Neural cell (in vitro differentiated cells): ENCODE measurements at regions not wholly inside any gene's neighbourhood (a gene's known extent, or its start where the extent isn't known, plus 50 kb on each side); places are given as distances from the start of the nearest gene placed in this dataset.

ENCODE experiments used
- H2AFZ ChIP-seq: fragments of 200-600, 300-800 bp; sonication (generic), shearing (Covaris generic); 2 replicates; pipeline ENCODE4 v1.6.0; 2014; ENCODE audit warnings: low read depth, mild to moderate bottlenecking, antibody characterized with exemption, low read length, moderate library complexity
- H3F3A ChIP-seq: fragments of 200-600 bp; shearing (Covaris generic); 2 replicates; pipeline ENCODE4 v1.6.1; 2016; ENCODE audit warnings: mild to moderate bottlenecking, moderate library complexity, mixed read lengths, antibody characterized with exemption, low read length; ENCODE audit not compliant: insufficient read depth, poor library complexity, severe bottlenecking
- H3K27ac ChIP-seq: fragments of 200-600, 300-800 bp; sonication (generic), shearing (Covaris generic); 2 replicates; pipeline ENCODE4 v1.5.1; 2014; ENCODE audit warnings: mild to moderate bottlenecking, low read length, moderate library complexity
- H3K27me3 ChIP-seq: fragments of 300-800, 200-600 bp; sonication (generic), shearing (Covaris generic); 2 replicates; pipeline ENCODE4 v1.6.0; 2014; ENCODE audit warnings: mild to moderate bottlenecking, low read depth, low read length, moderate library complexity; ENCODE audit not compliant: insufficient read depth
- H3K36me3 ChIP-seq: fragments of 300-800, 200-600 bp; sonication (generic), shearing (Covaris generic); 2 replicates; pipeline ENCODE4 v1.5.1; 2014; ENCODE audit warnings: mild to moderate bottlenecking, antibody characterized with exemption, low read length, moderate library complexity; ENCODE audit not compliant: insufficient read depth
- H3K4me2 ChIP-seq: fragments of 300-800, 200-600 bp; sonication (generic), shearing (Covaris generic); 2 replicates; pipeline ENCODE4 v1.6.0; 2014; ENCODE audit warnings: mild to moderate bottlenecking, low read length
- H3K4me3 ChIP-seq: fragments of 300-800, 200-600 bp; sonication (generic), shearing (Covaris generic); 2 replicates; pipeline ENCODE4 v1.5.1; 2014; ENCODE audit warnings: mild to moderate bottlenecking, low read length, moderate library complexity
- H3K79me2 ChIP-seq: fragments of 200-600 bp; shearing (Covaris generic); replicated peaks from 2 replicates; pipeline ENCODE4 v1.6.0; 2014; ENCODE audit warnings: mild to moderate bottlenecking, low read length, moderate library complexity; ENCODE audit not compliant: insufficient read depth
- H3K9ac ChIP-seq: fragments of 300-800, 200-600 bp; sonication (generic), shearing (Covaris generic); 2 replicates; pipeline ENCODE4 v1.6.1; 2016; ENCODE audit warnings: mild to moderate bottlenecking, low read length, mixed read lengths
- H3K9me2 ChIP-seq: fragments of 200-600 bp; shearing (Covaris generic); 2 replicates; pipeline ENCODE4 v1.6.1; 2016; ENCODE audit warnings: mild to moderate bottlenecking, low read length, mixed read lengths; ENCODE audit not compliant: insufficient read depth
- H3K9me3 ChIP-seq: fragments of 200-600, 300-800 bp; sonication (generic), shearing (Covaris generic); 2 replicates; pipeline ENCODE4 v1.6.1; 2016; ENCODE audit warnings: mild to moderate bottlenecking, mixed run types, low read length, moderate library complexity, mixed read lengths
- H4K20me1 ChIP-seq: fragments of 200-600 bp; shearing (Covaris generic); 2 replicates; pipeline ENCODE4 v1.6.1; 2016; ENCODE audit warnings: mild to moderate bottlenecking, mixed run types; ENCODE audit not compliant: insufficient read depth
- EP300 ChIP-seq: fragments of 450-650 bp; conservative IDR thresholded peaks from 2 replicates; pipeline ENCODE4 v1.6.1; 2014; ENCODE audit warnings: antibody characterized with exemption, mild to moderate bottlenecking, moderate library complexity; ENCODE audit not compliant: poor library complexity, severe bottlenecking
- EZH2 ChIP-seq: fragments of 200-600, 300-800 bp; shearing (Covaris generic), sonication (generic); IDR thresholded peaks from 2 replicates; pipeline ENCODE4 v1.6.1; 2014; ENCODE audit warnings: antibody characterized with exemption, low read length, borderline replicate concordance, mild to moderate bottlenecking; ENCODE audit not compliant: insufficient read depth, poor library complexity, severe bottlenecking
- MXI1 ChIP-seq: fragments of 450-650 bp; conservative IDR thresholded peaks from 2 replicates; pipeline ENCODE4 v1.6.1; 2014; ENCODE audit warnings: antibody characterized with exemption, mild to moderate bottlenecking; ENCODE audit not compliant: poor library complexity, severe bottlenecking
- POLR2AphosphoS5 ChIP-seq: IDR thresholded peaks from 2 replicates; pipeline ENCODE4 v1.6.1; 2012
- RAD21 ChIP-seq: fragments of 450-650 bp; conservative IDR thresholded peaks from 2 replicates; pipeline ENCODE4 v1.6.1; 2014; ENCODE audit warnings: antibody characterized with exemption, mild to moderate bottlenecking, moderate library complexity
- REST ChIP-seq: IDR thresholded peaks from 2 replicates; pipeline ENCODE4 v1.6.1; 2012; ENCODE audit warnings: borderline replicate concordance
- SMC3 ChIP-seq: fragments of 450-650 bp; conservative IDR thresholded peaks from 2 replicates; pipeline ENCODE4 v1.6.1; 2014; ENCODE audit warnings: antibody characterized with exemption, mild to moderate bottlenecking, moderate library complexity; ENCODE audit not compliant: poor library complexity
- TAF1 ChIP-seq: IDR thresholded peaks from 2 replicates; pipeline ENCODE4 v1.6.1; 2012; ENCODE audit warnings: low read depth
- TF ChIP-seq, protein P1 (sequence below): fragments of 450-650 bp; IDR thresholded peaks from 2 replicates; pipeline ENCODE4 v1.5.1; 2014; ENCODE audit warnings: antibody characterized with exemption, mild to moderate bottlenecking, moderate library complexity; ENCODE audit not compliant: poor library complexity, severe bottlenecking

- H3K36me3 ChIP-seq = no peaks in the 10 kb centered on the region
- H3K27ac ChIP-seq = no peak overlapping the region
- H3K9me3 ChIP-seq = no peaks in the 10 kb centered on the region
- no peak overlapping the region for H3K9ac ChIP-seq
- H2AFZ ChIP-seq = no peak overlapping the region
- H3K79me2 ChIP-seq = no peaks in the 10 kb centered on the region
- H3K4me2 ChIP-seq = no peak overlapping the region
- no peaks in the 10 kb centered on the region for H4K20me1 ChIP-seq
- no peaks in the 10 kb centered on the region for H3K27me3 ChIP-seq
- no peaks in the 10 kb centered on the region for H3F3A ChIP-seq
- TF ChIP-seq MXI1 = no peak
- no peak for TF ChIP-seq EZH2
- TF ChIP-seq, protein P1, sequence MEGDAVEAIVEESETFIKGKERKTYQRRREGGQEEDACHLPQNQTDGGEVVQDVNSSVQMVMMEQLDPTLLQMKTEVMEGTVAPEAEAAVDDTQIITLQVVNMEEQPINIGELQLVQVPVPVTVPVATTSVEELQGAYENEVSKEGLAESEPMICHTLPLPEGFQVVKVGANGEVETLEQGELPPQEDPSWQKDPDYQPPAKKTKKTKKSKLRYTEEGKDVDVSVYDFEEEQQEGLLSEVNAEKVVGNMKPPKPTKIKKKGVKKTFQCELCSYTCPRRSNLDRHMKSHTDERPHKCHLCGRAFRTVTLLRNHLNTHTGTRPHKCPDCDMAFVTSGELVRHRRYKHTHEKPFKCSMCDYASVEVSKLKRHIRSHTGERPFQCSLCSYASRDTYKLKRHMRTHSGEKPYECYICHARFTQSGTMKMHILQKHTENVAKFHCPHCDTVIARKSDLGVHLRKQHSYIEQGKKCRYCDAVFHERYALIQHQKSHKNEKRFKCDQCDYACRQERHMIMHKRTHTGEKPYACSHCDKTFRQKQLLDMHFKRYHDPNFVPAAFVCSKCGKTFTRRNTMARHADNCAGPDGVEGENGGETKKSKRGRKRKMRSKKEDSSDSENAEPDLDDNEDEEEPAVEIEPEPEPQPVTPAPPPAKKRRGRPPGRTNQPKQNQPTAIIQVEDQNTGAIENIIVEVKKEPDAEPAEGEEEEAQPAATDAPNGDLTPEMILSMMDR = no peak
- TF ChIP-seq REST = no peak
- no peak for TF ChIP-seq SMC3
- TF ChIP-seq RAD21 = no peak
- TF ChIP-seq EP300 = no peak
- no peak for TF ChIP-seq TAF1
- no peak overlapping the region for H3K4me3 ChIP-seq
- no peaks in the 10 kb centered on the region for H3K9me2 ChIP-seq
These were observed 120.2 kb upstream of the KCNE2 start for GRCh38 chr21:34243562-34243961.

GRCh38 chr21:34252751-34253150 is 111.1 kb upstream of the KCNE2 start:
- H3K4me3 ChIP-seq = no peak overlapping the region
- no peak overlapping the region for H3K27ac ChIP-seq

DNA sequence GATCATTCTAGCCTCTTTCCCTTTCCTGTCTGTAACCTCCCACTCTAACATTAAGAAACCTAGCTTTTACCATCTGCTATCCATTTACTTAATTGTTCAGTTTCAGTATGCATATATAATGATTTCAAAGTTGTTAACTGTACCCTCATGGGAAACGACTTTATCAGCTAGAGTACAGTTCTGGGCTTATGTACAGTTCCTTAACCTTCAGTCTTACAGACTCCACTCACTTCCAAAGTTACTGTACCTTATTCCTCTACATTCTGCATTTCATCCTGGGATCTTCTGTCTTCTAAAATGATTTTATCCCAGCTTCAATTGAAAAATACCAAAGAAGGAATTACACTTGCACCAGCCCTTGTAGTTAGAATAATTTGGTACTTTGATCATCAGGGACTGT is 108.7 kb upstream of the KCNE2 start:
- H3K4me3 ChIP-seq = no peak overlapping the region
- no peaks in the 10 kb centered on the region for H3K9me2 ChIP-seq
- H3K9me3 ChIP-seq = peaks cover 3% of the 10 kb centered on the region
- no peak overlapping the region for H3K9ac ChIP-seq
- H2AFZ ChIP-seq = no peak overlapping the region
- no peaks in the 10 kb centered on the region for H3K27me3 ChIP-seq
- H3K4me2 ChIP-seq = no peak overlapping the region
- H3K27ac ChIP-seq = no peak overlapping the region
- TF ChIP-seq TAF1 = no peak
- no peak for TF ChIP-seq POLR2AphosphoS5
- TF ChIP-seq, protein P1 = no peak
- no peak for TF ChIP-seq EZH2
- no peak for TF ChIP-seq SMC3
- TF ChIP-seq MXI1 = no peak
- TF ChIP-seq RAD21 = no peak
- no peak for TF ChIP-seq EP300
- TF ChIP-seq REST = no peak
- H4K20me1 ChIP-seq = no peaks in the 10 kb centered on the region
- H3F3A ChIP-seq = no peaks in the 10 kb centered on the region
- H3K36me3 ChIP-seq = no peaks in the 10 kb centered on the region
- H3K79me2 ChIP-seq = no peaks in the 10 kb centered on the region

More at GRCh38 chr21:34252751-34253150, 111.1 kb upstream of the KCNE2 start:
- Histone ChIP-seq H2AFZ (no peak overlapping the region), H3K36me3 (no peaks in the 10 kb centered on the region), H3K9me2 (no peaks in the 10 kb centered on the region), H3K27me3 (no peaks in the 10 kb centered on the region), H3K4me2 (no peak overlapping the region), H3K9ac (no peak overlapping the region), H3K9me3 (peaks cover 3% of the 10 kb centered on the region), H3K79me2 (no peaks in the 10 kb centered on the region), H3F3A (no peaks in the 10 kb centered on the region), H4K20me1 (no peaks in the 10 kb centered on the region)
- TF ChIP-seq EP300 = no peak
- TF ChIP-seq EZH2 = no peak
